HL-60 (cell line): ENCODE measurements at regions not wholly inside any gene's neighbourhood (a gene's known extent, or its start where the extent isn't known, plus 50 kb on each side); places are given as distances from the start of the nearest gene placed in this dataset.

Experiments used
- GABPA ChIP-seq: IDR thresholded peaks from 2 replicates; pipeline ENCODE4 v1.6.1; 2012; ENCODE audit warnings: low read depth
- POLR2AphosphoS5 ChIP-seq: IDR thresholded peaks from 2 replicates; pipeline ENCODE4 v1.6.1; 2012; ENCODE audit warnings: low read depth
- SPI1 ChIP-seq: IDR thresholded peaks from 2 replicates; pipeline ENCODE4 v1.6.1; 2012; ENCODE audit warnings: low read depth, mild to moderate bottlenecking, borderline replicate concordance
- TF ChIP-seq, protein P1 (sequence below): IDR thresholded peaks from 2 replicates; pipeline ENCODE4 v1.6.1; 2012; ENCODE audit warnings: low read depth; ENCODE audit not compliant: insufficient replicate concordance
- TF ChIP-seq, protein P2 (sequence below): IDR thresholded peaks from one replicate; pipeline ENCODE4 v1.5.1; 2011; ENCODE audit warnings: low read length, control low read depth, inconsistent platforms; ENCODE audit not compliant: insufficient read depth

DNA sequence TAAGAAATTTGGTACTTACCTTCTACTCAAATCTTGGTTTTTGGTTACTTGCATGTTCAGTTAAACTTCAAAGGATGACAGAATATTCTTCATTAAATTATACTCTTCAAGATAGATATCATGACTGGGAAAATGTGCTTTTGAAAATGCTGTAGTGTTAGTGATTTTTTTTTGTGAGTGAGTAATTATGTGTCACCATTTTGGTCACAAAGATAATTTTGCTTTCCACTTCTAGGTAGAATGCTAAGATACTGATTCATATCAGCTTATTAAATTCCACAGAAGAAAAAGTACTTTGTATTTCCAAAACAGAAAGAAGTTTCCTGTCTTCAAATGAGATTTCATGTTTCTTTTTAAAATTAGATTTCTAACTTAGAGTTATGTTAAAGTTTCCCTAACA lies 61.2 kb downstream of the ATXN7L3B start:
- TF ChIP-seq POLR2AphosphoS5 = no peak
- TF ChIP-seq, protein P1, sequence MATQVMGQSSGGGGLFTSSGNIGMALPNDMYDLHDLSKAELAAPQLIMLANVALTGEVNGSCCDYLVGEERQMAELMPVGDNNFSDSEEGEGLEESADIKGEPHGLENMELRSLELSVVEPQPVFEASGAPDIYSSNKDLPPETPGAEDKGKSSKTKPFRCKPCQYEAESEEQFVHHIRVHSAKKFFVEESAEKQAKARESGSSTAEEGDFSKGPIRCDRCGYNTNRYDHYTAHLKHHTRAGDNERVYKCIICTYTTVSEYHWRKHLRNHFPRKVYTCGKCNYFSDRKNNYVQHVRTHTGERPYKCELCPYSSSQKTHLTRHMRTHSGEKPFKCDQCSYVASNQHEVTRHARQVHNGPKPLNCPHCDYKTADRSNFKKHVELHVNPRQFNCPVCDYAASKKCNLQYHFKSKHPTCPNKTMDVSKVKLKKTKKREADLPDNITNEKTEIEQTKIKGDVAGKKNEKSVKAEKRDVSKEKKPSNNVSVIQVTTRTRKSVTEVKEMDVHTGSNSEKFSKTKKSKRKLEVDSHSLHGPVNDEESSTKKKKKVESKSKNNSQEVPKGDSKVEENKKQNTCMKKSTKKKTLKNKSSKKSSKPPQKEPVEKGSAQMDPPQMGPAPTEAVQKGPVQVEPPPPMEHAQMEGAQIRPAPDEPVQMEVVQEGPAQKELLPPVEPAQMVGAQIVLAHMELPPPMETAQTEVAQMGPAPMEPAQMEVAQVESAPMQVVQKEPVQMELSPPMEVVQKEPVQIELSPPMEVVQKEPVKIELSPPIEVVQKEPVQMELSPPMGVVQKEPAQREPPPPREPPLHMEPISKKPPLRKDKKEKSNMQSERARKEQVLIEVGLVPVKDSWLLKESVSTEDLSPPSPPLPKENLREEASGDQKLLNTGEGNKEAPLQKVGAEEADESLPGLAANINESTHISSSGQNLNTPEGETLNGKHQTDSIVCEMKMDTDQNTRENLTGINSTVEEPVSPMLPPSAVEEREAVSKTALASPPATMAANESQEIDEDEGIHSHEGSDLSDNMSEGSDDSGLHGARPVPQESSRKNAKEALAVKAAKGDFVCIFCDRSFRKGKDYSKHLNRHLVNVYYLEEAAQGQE = no peak
- TF ChIP-seq, protein P2, sequence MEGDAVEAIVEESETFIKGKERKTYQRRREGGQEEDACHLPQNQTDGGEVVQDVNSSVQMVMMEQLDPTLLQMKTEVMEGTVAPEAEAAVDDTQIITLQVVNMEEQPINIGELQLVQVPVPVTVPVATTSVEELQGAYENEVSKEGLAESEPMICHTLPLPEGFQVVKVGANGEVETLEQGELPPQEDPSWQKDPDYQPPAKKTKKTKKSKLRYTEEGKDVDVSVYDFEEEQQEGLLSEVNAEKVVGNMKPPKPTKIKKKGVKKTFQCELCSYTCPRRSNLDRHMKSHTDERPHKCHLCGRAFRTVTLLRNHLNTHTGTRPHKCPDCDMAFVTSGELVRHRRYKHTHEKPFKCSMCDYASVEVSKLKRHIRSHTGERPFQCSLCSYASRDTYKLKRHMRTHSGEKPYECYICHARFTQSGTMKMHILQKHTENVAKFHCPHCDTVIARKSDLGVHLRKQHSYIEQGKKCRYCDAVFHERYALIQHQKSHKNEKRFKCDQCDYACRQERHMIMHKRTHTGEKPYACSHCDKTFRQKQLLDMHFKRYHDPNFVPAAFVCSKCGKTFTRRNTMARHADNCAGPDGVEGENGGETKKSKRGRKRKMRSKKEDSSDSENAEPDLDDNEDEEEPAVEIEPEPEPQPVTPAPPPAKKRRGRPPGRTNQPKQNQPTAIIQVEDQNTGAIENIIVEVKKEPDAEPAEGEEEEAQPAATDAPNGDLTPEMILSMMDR = no peak
- no peak for TF ChIP-seq SPI1
- no peak for TF ChIP-seq GABPA
